GM21390 (cell line): ENCODE measurements at regions not wholly inside any gene's neighbourhood (a gene's known extent, or its start where the extent isn't known, plus 50 kb on each side); places are given as distances from the start of the nearest gene placed in this dataset.
A peak's percentile ranks its signal among the peaks of the same experiment; 100 is the strongest.
"Not testable (repeated sequence)": the region's sequence is repeated elsewhere in the genome, so short reads cannot be mapped to it uniquely, and the experiment has no call there.

ENCODE experiments used
- ATAC-seq: cut with Tn5 transposase; IDR thresholded peaks from one replicate; pipeline ENCODE4 v1.9.1; 2021; ENCODE audit not compliant: unreplicated experiment

DNA sequence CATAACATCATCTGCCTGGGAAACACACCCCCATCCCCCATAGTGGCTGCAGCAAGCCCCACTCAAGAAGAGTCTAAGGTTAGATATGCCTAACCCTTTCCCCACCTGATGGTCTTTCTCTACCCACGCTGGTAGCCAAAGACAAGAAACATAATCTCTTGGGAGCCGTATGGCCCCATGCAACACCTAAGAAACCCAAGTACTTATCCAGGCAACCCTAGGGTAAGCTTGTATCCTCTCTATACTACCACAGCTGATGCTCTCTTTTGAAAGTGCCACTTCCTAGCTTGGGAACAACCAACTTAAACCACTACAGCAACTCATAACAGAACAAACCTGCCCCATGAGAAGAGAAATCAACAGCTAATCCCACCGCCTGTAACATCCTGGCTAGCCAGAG lies 161.1 kb downstream of the MSN start:
- ATAC-seq, result no peak

DNA sequence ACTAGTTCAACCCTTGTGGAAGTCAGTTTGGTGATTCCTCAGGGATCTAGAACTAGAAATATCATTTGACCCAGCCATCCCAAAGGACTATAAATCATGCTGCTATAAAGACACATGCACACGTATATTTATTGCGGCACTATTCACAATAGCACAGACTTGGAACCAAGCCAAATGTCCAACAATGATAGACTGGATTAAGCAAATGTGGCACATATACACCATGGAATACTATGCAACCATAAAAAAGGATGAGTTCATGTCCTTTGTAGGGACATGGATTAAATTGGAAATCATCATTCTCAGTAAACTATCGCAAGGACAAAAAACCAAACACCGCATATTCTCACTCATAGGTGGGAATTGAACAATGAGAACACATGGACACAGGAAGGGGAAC lies 157.8 kb downstream of the MSN start:
- not testable (repeated sequence) for ATAC-seq

- peak; percentile 74 for ATAC-seq
These were observed 154.5 kb downstream of the MSN start for GRCh38 chrX:65821721-65822496.

DNA sequence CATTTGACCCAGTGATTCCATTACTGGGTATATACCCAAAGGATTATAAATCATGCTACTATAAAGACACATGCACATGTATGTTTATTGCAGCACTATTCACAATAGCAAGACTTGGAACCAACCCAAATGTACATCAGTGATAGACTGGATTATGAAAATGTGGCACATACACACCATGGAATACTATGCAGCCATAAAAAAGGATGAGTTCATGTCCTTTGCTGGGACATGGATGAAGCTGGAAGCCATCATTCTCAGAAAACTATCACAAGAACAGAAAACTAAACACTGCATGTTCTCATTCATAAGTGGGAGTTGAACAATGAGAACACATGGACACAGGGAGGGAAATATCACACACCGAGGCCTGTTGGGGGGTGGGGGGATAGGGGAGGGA lies 152.5 kb downstream of the MSN start:
- ATAC-seq, result not testable (repeated sequence)

DNA sequence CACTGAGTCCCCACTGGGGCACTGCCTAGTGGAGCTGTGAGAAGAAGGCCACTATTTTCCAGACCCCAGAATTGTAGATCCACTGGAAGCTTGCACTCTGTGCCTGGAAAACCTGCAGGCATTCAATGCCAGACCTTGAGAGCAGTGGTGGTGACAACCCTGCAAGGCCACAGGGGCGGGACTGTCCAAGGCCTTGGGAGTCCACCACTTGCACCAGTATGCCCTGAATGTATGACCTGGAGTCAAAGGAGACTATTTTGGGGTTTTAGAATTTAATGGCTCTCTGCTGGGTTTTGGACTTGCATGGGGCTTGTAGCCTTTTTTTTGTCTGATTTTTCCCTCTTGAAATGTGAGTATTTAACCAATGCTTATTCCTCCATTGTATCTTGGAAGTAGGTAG lies 145.8 kb downstream of the MSN start:
- no peak for ATAC-seq

DNA sequence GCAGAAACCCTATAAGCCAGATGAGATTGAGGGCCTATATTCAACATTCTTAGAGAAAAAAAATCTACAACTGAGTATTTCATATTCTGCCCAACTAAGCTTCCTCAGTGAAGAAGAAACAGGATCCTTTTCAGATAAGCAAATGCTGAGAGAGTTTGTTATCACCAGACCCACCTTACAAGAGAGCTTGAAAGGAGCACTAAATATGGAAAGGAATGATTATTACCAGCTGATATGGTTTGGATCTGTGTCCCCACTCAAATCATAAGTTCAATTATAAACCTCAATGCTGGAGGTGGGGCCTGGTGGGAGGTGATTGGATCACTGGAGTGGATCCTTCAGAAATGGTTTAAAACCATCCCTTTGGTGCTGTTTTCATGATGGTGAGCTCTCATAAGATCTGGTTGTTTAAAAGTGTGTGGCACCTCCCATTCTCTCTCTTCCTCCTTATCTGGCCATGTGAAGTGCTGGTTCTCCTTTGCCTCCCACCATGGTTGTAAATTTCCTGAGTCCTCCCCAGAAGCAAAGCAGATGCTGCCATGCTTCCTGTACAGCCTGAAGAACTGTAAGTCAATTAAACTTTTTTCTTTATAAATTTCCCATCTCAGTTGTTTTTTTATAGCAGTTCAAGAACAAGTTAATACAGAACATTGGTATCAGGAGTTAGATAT lies 144.2 kb downstream of the MSN start:
- no peak for ATAC-seq
